Loucy (cell line): ENCODE measurements at regions not wholly inside any gene's neighbourhood (a gene's known extent, or its start where the extent isn't known, plus 50 kb on each side); places are given as distances from the start of the nearest gene placed in this dataset.
"Not testable (repeated sequence)": the region's sequence is repeated elsewhere in the genome, so short reads cannot be mapped to it uniquely, and the experiment has no call there.

Experiments
- H2AFZ ChIP-seq: fragments of 200-600 bp; sonication (generic); 2 replicates; pipeline ENCODE4 v1.6.0; 2016; ENCODE audit warnings: antibody characterized with exemption, mild to moderate bottlenecking, low read length, moderate library complexity
- H3F3A ChIP-seq: fragments of 200-600 bp; 2 replicates; pipeline ENCODE4 v1.6.0; 2016; ENCODE audit warnings: antibody characterized with exemption, low read depth, mild to moderate bottlenecking
- H3K27me3 ChIP-seq: fragments of 200-600 bp; sonication (generic); 2 replicates; pipeline ENCODE4 v1.6.1; 2014; ENCODE audit warnings: low read length, mild to moderate bottlenecking; ENCODE audit not compliant: insufficient read depth, poor library complexity, severe bottlenecking
- H3K36me3 ChIP-seq: fragments of 200-600 bp; sonication (generic); 2 replicates; pipeline ENCODE4 v1.6.1; 2016; ENCODE audit warnings: low read length; ENCODE audit not compliant: insufficient read depth
- H3K4me1 ChIP-seq: fragments of 200-600 bp; sonication (generic); 2 replicates; pipeline ENCODE4 v1.5.1; 2014; ENCODE audit warnings: low read length, mild to moderate bottlenecking; ENCODE audit not compliant: insufficient read depth, poor library complexity, severe bottlenecking
- H3K4me2 ChIP-seq: fragments of 200-600 bp; sonication (generic); 2 replicates; pipeline ENCODE4 v1.6.0; 2014; ENCODE audit warnings: antibody characterized with exemption, low read length, low read depth, mild to moderate bottlenecking; ENCODE audit not compliant: poor library complexity, severe bottlenecking
- H3K4me3 ChIP-seq: fragments of 200-600 bp; sonication (generic); 2 replicates; pipeline ENCODE4 v1.5.1; 2014; ENCODE audit warnings: low read length, mild to moderate bottlenecking, mixed read lengths; ENCODE audit not compliant: poor library complexity, severe bottlenecking
- H3K79me2 ChIP-seq: fragments of 200-600 bp; sonication (generic); 2 replicates; pipeline ENCODE4 v1.6.1; 2014; ENCODE audit warnings: low read length; ENCODE audit not compliant: insufficient read depth
- H3K9ac ChIP-seq: fragments of 200-600 bp; sonication (generic); 2 replicates; pipeline ENCODE4 v1.6.0; 2014; ENCODE audit warnings: mild to moderate bottlenecking, low read depth, low read length, moderate library complexity; ENCODE audit not compliant: poor library complexity, severe bottlenecking
- H3K9me2 ChIP-seq: fragments of 200-600 bp; sonication (generic); replicated peaks from 2 replicates; pipeline ENCODE4 v1.6.1; 2016; ENCODE audit warnings: low read depth, low read length, mixed read lengths
- H3K9me3 ChIP-seq: fragments of 200-600 bp; sonication (generic); 2 replicates; pipeline ENCODE4 v1.6.1; 2014; ENCODE audit warnings: mild to moderate bottlenecking, antibody characterized with exemption, low read length, low read depth; ENCODE audit not compliant: insufficient read depth
- H4K20me1 ChIP-seq: fragments of 200-600 bp; sonication (generic); 2 replicates; pipeline ENCODE4 v1.6.0; 2014; ENCODE audit warnings: antibody characterized with exemption, low read length, mild to moderate bottlenecking; ENCODE audit not compliant: insufficient read depth, poor library complexity, severe bottlenecking
- EZH2phosphoT487 ChIP-seq: fragments of 200-600 bp; IDR thresholded peaks from 2 replicates; pipeline ENCODE4 v1.6.1; 2018; ENCODE audit warnings: antibody characterized with exemption, mild to moderate bottlenecking, moderate library complexity, borderline replicate concordance
- TF ChIP-seq, protein P1 (sequence below): fragments of 200-600 bp; sonication (generic); conservative IDR thresholded peaks from 2 replicates; pipeline ENCODE4 v1.5.1; 2014; ENCODE audit warnings: mild to moderate bottlenecking, antibody characterized with exemption, low read length

GRCh38 chr5:37950436-37950835 is 110.6 kb upstream of the GDNF start:
- Histone ChIP-seq H3F3A (no peaks in the 10 kb centered on the region), H2AFZ (no peak overlapping the region), H3K9me3 (no peaks in the 10 kb centered on the region), H3K79me2 (no peaks in the 10 kb centered on the region), H3K4me1 (no peaks in the 10 kb centered on the region), H3K9ac (no peak overlapping the region), H4K20me1 (no peaks in the 10 kb centered on the region), H3K4me2 (no peak overlapping the region), H3K9me2 (no peaks in the 10 kb centered on the region), H3K27me3 (no peaks in the 10 kb centered on the region), H3K36me3 (no peaks in the 10 kb centered on the region), H3K4me3 (no peak overlapping the region)
- TF ChIP-seq EZH2phosphoT487, result no peak
- TF ChIP-seq, protein P1, sequence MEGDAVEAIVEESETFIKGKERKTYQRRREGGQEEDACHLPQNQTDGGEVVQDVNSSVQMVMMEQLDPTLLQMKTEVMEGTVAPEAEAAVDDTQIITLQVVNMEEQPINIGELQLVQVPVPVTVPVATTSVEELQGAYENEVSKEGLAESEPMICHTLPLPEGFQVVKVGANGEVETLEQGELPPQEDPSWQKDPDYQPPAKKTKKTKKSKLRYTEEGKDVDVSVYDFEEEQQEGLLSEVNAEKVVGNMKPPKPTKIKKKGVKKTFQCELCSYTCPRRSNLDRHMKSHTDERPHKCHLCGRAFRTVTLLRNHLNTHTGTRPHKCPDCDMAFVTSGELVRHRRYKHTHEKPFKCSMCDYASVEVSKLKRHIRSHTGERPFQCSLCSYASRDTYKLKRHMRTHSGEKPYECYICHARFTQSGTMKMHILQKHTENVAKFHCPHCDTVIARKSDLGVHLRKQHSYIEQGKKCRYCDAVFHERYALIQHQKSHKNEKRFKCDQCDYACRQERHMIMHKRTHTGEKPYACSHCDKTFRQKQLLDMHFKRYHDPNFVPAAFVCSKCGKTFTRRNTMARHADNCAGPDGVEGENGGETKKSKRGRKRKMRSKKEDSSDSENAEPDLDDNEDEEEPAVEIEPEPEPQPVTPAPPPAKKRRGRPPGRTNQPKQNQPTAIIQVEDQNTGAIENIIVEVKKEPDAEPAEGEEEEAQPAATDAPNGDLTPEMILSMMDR, result no peak

DNA sequence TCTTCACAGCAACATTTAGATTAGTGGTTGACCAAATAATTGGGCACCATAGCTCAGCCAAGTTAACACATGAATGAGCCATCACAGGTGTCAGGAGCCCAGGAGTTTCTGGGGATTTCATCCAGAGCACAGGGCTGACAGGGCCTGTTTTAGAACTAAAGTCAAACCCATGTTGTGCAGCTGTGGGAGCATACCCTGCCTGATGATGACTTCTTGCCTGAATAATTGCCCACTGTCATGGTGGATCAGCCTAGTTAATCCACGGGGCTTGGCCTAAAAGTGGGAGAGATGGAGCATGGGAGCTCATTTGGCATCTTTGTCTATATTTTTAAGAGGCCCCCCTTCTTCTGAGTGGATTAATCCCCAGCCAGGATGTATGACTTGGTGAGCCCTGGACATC is 105.6 kb upstream of the GDNF start:
- Histone ChIP-seq H3F3A (no peaks in the 10 kb centered on the region), H3K27me3 (no peaks in the 10 kb centered on the region), H3K36me3 (no peaks in the 10 kb centered on the region), H2AFZ (no peak overlapping the region), H3K9me2 (no peaks in the 10 kb centered on the region), H3K9ac (no peak overlapping the region), H3K9me3 (no peaks in the 10 kb centered on the region), H4K20me1 (no peaks in the 10 kb centered on the region), H3K4me3 (no peak overlapping the region), H3K4me1 (no peaks in the 10 kb centered on the region), H3K79me2 (no peaks in the 10 kb centered on the region), H3K4me2 (no peak overlapping the region)
- no peak for TF ChIP-seq EZH2phosphoT487
- TF ChIP-seq, protein P1, result no peak

DNA sequence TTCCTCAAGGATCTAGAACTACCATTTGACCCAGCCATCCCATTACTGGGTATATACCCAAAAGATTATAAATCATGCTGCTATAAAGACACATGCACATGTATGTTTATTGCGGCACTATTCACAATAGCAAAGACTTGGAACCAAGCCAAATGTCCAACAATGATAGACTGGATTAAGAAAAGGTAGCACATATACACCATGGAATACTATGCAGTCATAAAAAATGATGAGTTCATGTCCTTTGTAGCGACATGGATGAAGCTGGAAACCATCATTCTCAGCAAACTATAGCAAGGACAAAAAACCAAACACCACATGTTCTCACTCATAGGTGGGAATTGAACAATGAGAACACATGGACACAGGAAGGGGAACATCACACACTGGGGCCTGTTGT is 103.3 kb upstream of the GDNF start:
- H2AFZ ChIP-seq, H3K79me2 ChIP-seq, H3K36me3 ChIP-seq, H3K9ac ChIP-seq, H3K4me1 ChIP-seq, H3K9me2 ChIP-seq, H3F3A ChIP-seq, H3K27me3 ChIP-seq, H3K9me3 ChIP-seq, H3K4me3 ChIP-seq, H4K20me1 ChIP-seq, H3K4me2 ChIP-seq: not testable (repeated sequence)

GRCh38 chr5:37940931-37941623 is 101.2 kb upstream of the GDNF start:
- no peaks in the 10 kb centered on the region for H3K9me2 ChIP-seq
- TF ChIP-seq, protein P1, result no peak
- no peak for TF ChIP-seq EZH2phosphoT487
- H2AFZ ChIP-seq, result no peak overlapping the region
- H3K9me3 ChIP-seq, result no peaks in the 10 kb centered on the region
- H3K9ac ChIP-seq, result no peak overlapping the region
- H3K79me2 ChIP-seq, result no peaks in the 10 kb centered on the region
- no peaks in the 10 kb centered on the region for H4K20me1 ChIP-seq
- no peaks in the 10 kb centered on the region for H3F3A ChIP-seq
- no peaks in the 10 kb centered on the region for H3K27me3 ChIP-seq
- H3K4me3 ChIP-seq, result no peak overlapping the region
- H3K4me1 ChIP-seq, result no peaks in the 10 kb centered on the region
- no peak overlapping the region for H3K4me2 ChIP-seq
- no peaks in the 10 kb centered on the region for H3K36me3 ChIP-seq
